Hematopoietic multipotent progenitor cell treated with erythropoietin and hydrocortisone succinate and interleukin-3 and kit ligand, for 15 days (in vitro differentiated cells): ENCODE measurements at regions not wholly inside any gene's neighbourhood (a gene's known extent, or its start where the extent isn't known, plus 50 kb on each side); places are given as distances from the start of the nearest gene placed in this dataset.
"Not testable (repeated sequence)": the region's sequence is repeated elsewhere in the genome, so short reads cannot be mapped to it uniquely, and the experiment has no call there.

Source experiments
- DNase-seq: peaks from one replicate; pipeline ENCODE4 v3.0.0-alpha.2; 2015; ENCODE audit warnings: low spot score

DNA sequence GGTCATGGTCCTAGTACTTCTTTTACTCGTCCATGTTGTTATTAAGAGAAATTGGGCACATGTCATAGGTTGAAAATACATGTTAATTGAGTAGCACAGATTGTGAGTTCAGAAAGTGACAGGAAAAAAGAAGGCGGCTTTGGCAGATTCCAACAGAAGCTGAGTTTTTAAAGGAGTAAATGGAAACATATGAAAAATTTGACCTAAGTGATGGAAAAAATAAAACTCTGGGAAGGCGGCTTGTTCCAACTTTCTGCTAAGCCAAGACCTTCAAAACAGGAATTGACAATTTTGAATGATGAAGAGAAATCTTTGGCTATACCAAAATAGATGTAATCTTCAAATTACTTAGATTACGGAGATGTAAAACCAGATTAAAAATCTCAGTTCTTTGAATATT is 868.0 kb downstream of the EPHA4 start:
- DNase-seq = no peak

- no peak for DNase-seq
Measured at GRCh38 chr2:220704810-220705209, 867.3 kb downstream of the EPHA4 start.

DNA sequence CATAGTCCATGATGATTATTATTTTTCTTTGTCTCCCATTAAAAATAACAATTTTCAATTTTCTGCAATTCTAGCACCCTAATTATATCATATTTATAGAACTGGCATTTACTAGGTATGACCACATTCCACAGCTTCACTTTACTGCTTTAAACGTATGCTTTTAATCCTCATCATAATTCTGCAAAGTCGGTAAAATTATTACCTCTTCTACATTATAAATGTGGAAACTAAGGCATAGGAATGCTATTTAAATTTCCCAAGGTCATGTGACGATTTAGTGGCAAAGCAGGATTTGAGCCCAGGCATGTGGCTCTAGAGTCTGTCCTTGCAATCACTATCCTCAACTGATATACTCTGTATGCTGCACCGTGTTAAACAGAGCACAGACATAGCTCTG is 866.4 kb downstream of the EPHA4 start:
- DNase-seq = no peak

GRCh38 chr2:220707261-220707660 is 864.8 kb downstream of the EPHA4 start:
- DNase-seq = no peak

- DNase-seq = no peak
Measured at GRCh38 chr2:220708366-220708765, 863.7 kb downstream of the EPHA4 start.

- no peak for DNase-seq
Measured at GRCh38 chr2:220717283-220717682, 854.8 kb downstream of the EPHA4 start.

DNA sequence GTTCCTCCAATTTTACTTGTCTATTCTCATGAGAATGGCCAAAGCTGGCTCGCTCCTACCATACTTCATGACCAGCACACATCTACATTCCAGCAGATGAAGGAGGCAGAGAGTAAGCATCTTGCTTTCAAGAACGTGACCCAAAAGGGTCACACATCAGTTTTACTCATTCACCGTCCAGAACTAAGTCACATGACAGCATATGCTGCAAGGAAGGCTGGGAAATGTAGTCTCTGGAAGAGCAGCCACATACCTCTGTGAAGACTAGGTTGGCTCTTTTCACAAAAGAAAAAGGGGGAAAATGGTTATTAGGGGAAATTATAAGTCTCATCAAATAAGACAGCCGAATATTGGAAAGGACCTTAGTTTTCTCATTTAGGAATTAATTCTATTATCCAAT is 835.3 kb downstream of the EPHA4 start:
- DNase-seq = no peak

GRCh38 chr2:220743203-220743602 is 828.9 kb downstream of the EPHA4 start:
- DNase-seq = no peak

GRCh38 chr2:220744861-220745260 is 827.2 kb downstream of the EPHA4 start:
- DNase-seq = no peak

DNA sequence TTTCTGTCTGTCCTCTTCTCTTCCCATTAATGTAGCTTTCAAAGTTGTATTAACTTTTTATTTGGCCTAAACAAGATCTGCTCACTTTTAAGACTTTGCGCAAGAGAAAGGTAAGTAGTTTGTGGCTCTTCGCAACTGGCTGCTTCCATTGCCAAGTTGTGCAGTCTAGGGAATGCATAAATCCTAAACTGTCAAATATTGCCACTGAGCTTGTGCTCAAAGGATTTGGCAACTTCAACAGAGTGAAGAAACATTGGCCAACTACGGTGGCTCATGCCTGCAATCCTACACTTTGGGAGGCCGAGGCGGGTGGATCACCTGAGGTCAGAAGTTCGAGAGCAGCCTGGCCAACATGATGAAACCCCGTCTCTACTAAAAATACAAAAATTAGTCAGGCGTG is 826.4 kb downstream of the EPHA4 start:
- DNase-seq = no peak

DNA sequence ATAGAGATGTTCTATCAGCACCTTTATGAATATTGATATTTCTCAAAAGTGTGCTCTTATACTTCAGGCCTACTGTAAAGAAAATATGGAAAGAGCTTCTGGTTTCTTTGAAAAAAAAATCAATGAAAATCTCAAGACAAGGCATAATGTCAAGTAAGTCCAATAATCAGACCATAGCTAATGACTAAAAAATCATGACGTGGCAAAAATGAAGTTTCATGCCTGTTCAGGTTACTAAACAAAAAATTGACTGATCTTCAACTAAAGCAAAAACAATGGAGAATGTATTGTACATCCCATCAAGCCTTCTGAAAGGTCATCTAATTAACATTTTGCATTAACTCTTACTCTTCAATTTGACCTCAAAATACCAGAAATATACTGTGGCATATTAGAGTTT is 824.4 kb downstream of the EPHA4 start:
- DNase-seq = no peak

- DNase-seq = no peak
Measured at GRCh38 chr2:220748875-220749479, 823.1 kb downstream of the EPHA4 start.

GRCh38 chr2:220753486-220753885 is 818.6 kb downstream of the EPHA4 start:
- DNase-seq = no peak

- DNase-seq = no peak
Measured at GRCh38 chr2:220756653-220757052, 815.5 kb downstream of the EPHA4 start.

- DNase-seq = not testable (repeated sequence)
Measured at GRCh38 chr2:220758376-220758775, 813.7 kb downstream of the EPHA4 start.

- DNase-seq = no peak
Measured at GRCh38 chr2:220764171-220764570, 807.9 kb downstream of the EPHA4 start.

DNA sequence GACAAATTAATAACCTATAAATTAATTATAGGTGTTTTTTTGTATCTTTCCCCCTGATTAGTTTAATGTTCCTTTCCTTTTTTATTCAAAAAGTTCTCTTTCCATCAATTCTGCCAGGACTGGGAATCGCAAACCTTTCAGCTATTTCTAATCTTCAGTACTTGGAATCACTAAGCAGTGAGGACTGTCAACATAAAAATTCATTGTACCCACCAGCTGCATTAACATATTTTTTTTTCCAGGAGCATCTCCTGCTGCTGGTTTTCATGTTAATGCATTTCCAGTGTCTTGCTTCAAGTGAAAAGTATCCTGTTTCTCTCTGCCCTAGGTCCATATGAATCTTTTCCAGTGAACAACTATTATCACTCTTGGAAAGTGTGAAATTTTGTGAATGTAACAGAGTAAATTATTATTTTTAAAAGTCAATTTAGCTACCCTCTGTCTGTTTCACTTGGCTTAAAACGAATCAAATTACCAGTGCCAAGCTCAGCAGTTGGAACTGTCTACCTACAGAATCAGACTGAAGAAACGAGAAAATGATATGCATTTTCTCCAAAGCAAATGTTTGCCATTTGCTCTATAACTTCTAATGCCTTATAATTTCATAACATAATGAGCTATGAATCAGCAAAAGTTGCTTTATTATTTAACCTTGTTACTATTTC is 804.4 kb downstream of the EPHA4 start:
- DNase-seq = no peak

- DNase-seq = no peak
Measured at GRCh38 chr2:220775856-220776488, 796.1 kb downstream of the EPHA4 start.

GRCh38 chr2:220779076-220779475 is 793.0 kb downstream of the EPHA4 start:
- not testable (repeated sequence) for DNase-seq

DNA sequence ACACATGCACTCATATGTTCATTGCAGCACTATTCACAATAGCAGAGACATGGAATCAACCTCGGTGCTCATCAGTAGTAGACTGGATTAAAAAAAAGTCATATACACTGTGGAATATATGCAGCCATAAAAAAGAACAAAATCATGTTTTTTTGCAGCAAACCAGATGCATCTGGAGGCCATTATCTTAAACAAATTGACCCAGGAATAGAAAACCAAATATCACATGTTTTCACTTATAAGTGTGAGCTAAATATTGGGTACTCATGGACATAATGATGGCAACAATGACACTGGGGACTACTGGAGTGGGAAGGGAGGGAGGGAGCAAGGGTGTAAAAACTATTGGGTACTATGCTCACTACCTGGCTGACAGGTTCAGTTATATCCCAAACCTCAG is 792.6 kb downstream of the EPHA4 start:
- DNase-seq = no peak

- DNase-seq = no peak
Measured at GRCh38 chr2:220779931-220780330, 792.2 kb downstream of the EPHA4 start.

- no peak for DNase-seq
Measured at GRCh38 chr2:220781622-220782241, 790.4 kb downstream of the EPHA4 start.

DNA sequence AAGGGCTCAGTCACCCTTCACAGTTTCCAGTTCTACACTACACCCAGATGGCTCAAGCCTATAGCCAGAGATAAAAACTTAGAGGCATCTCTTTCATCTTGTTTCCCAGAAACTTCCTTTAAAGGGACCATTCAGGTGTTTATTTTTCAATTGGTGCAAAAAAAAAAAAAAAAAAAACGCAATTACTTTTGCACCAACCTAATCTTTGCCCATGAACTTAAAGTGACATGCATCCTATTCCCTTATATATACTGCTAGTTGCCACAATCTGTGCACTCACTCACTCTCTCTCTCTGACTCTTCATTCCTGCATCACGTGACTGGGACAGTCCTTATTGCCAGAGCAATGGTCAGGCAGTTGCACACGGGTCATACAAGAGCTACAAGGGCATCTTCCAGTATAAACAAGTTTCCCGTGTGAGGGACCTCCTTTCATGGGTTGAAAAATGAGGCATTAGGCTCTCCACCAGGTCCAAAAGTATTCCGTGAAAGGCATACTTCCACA is 789.4 kb downstream of the EPHA4 start:
- DNase-seq = no peak
